Neural cell (in vitro differentiated cells): ENCODE measurements at regions not wholly inside any gene's neighbourhood (a gene's known extent, or its start where the extent isn't known, plus 50 kb on each side); places are given as distances from the start of the nearest gene placed in this dataset.

Experiments
- H2AFZ ChIP-seq: fragments of 200-600, 300-800 bp; sonication (generic), shearing (Covaris generic); 2 replicates; pipeline ENCODE4 v1.6.0; 2014; ENCODE audit warnings: low read depth, mild to moderate bottlenecking, antibody characterized with exemption, low read length, moderate library complexity
- H3F3A ChIP-seq: fragments of 200-600 bp; shearing (Covaris generic); 2 replicates; pipeline ENCODE4 v1.6.1; 2016; ENCODE audit warnings: mild to moderate bottlenecking, moderate library complexity, mixed read lengths, antibody characterized with exemption, low read length; ENCODE audit not compliant: insufficient read depth, poor library complexity, severe bottlenecking
- H3K27ac ChIP-seq: fragments of 200-600, 300-800 bp; sonication (generic), shearing (Covaris generic); 2 replicates; pipeline ENCODE4 v1.5.1; 2014; ENCODE audit warnings: mild to moderate bottlenecking, low read length, moderate library complexity
- H3K27me3 ChIP-seq: fragments of 300-800, 200-600 bp; sonication (generic), shearing (Covaris generic); 2 replicates; pipeline ENCODE4 v1.6.0; 2014; ENCODE audit warnings: mild to moderate bottlenecking, low read depth, low read length, moderate library complexity; ENCODE audit not compliant: insufficient read depth
- H3K36me3 ChIP-seq: fragments of 300-800, 200-600 bp; sonication (generic), shearing (Covaris generic); 2 replicates; pipeline ENCODE4 v1.5.1; 2014; ENCODE audit warnings: mild to moderate bottlenecking, antibody characterized with exemption, low read length, moderate library complexity; ENCODE audit not compliant: insufficient read depth
- H3K4me2 ChIP-seq: fragments of 300-800, 200-600 bp; sonication (generic), shearing (Covaris generic); 2 replicates; pipeline ENCODE4 v1.6.0; 2014; ENCODE audit warnings: mild to moderate bottlenecking, low read length
- H3K4me3 ChIP-seq: fragments of 300-800, 200-600 bp; sonication (generic), shearing (Covaris generic); 2 replicates; pipeline ENCODE4 v1.5.1; 2014; ENCODE audit warnings: mild to moderate bottlenecking, low read length, moderate library complexity
- H3K79me2 ChIP-seq: fragments of 200-600 bp; shearing (Covaris generic); replicated peaks from 2 replicates; pipeline ENCODE4 v1.6.0; 2014; ENCODE audit warnings: mild to moderate bottlenecking, low read length, moderate library complexity; ENCODE audit not compliant: insufficient read depth
- H3K9ac ChIP-seq: fragments of 300-800, 200-600 bp; sonication (generic), shearing (Covaris generic); 2 replicates; pipeline ENCODE4 v1.6.1; 2016; ENCODE audit warnings: mild to moderate bottlenecking, low read length, mixed read lengths
- H3K9me2 ChIP-seq: fragments of 200-600 bp; shearing (Covaris generic); 2 replicates; pipeline ENCODE4 v1.6.1; 2016; ENCODE audit warnings: mild to moderate bottlenecking, low read length, mixed read lengths; ENCODE audit not compliant: insufficient read depth
- H3K9me3 ChIP-seq: fragments of 200-600, 300-800 bp; sonication (generic), shearing (Covaris generic); 2 replicates; pipeline ENCODE4 v1.6.1; 2016; ENCODE audit warnings: mild to moderate bottlenecking, mixed run types, low read length, moderate library complexity, mixed read lengths
- H4K20me1 ChIP-seq: fragments of 200-600 bp; shearing (Covaris generic); 2 replicates; pipeline ENCODE4 v1.6.1; 2016; ENCODE audit warnings: mild to moderate bottlenecking, mixed run types; ENCODE audit not compliant: insufficient read depth
- CTCF ChIP-seq: fragments of 450-650 bp; IDR thresholded peaks from 2 replicates; pipeline ENCODE4 v1.5.1; 2014; ENCODE audit warnings: antibody characterized with exemption, mild to moderate bottlenecking, moderate library complexity; ENCODE audit not compliant: poor library complexity, severe bottlenecking
- EP300 ChIP-seq: fragments of 450-650 bp; conservative IDR thresholded peaks from 2 replicates; pipeline ENCODE4 v1.6.1; 2014; ENCODE audit warnings: antibody characterized with exemption, mild to moderate bottlenecking, moderate library complexity; ENCODE audit not compliant: poor library complexity, severe bottlenecking
- EZH2 ChIP-seq: fragments of 200-600, 300-800 bp; shearing (Covaris generic), sonication (generic); IDR thresholded peaks from 2 replicates; pipeline ENCODE4 v1.6.1; 2014; ENCODE audit warnings: antibody characterized with exemption, low read length, borderline replicate concordance, mild to moderate bottlenecking; ENCODE audit not compliant: insufficient read depth, poor library complexity, severe bottlenecking
- MXI1 ChIP-seq: fragments of 450-650 bp; conservative IDR thresholded peaks from 2 replicates; pipeline ENCODE4 v1.6.1; 2014; ENCODE audit warnings: antibody characterized with exemption, mild to moderate bottlenecking; ENCODE audit not compliant: poor library complexity, severe bottlenecking
- POLR2AphosphoS5 ChIP-seq: IDR thresholded peaks from 2 replicates; pipeline ENCODE4 v1.6.1; 2012
- RAD21 ChIP-seq: fragments of 450-650 bp; conservative IDR thresholded peaks from 2 replicates; pipeline ENCODE4 v1.6.1; 2014; ENCODE audit warnings: antibody characterized with exemption, mild to moderate bottlenecking, moderate library complexity
- REST ChIP-seq: IDR thresholded peaks from 2 replicates; pipeline ENCODE4 v1.6.1; 2012; ENCODE audit warnings: borderline replicate concordance
- SMC3 ChIP-seq: fragments of 450-650 bp; conservative IDR thresholded peaks from 2 replicates; pipeline ENCODE4 v1.6.1; 2014; ENCODE audit warnings: antibody characterized with exemption, mild to moderate bottlenecking, moderate library complexity; ENCODE audit not compliant: poor library complexity
- TAF1 ChIP-seq: IDR thresholded peaks from 2 replicates; pipeline ENCODE4 v1.6.1; 2012; ENCODE audit warnings: low read depth

GRCh38 chr3:71881041-71881440, 96.1 kb upstream of the PROK2 start:
- Histone ChIP-seq H3K27me3 (no peaks in the 10 kb centered on the region), H3K9ac (no peak overlapping the region), H2AFZ (no peak overlapping the region), H3K9me2 (no peaks in the 10 kb centered on the region), H3K4me3 (no peak overlapping the region), H3F3A (no peaks in the 10 kb centered on the region), H3K36me3 (no peaks in the 10 kb centered on the region), H3K4me2 (no peak overlapping the region), H4K20me1 (no peaks in the 10 kb centered on the region), H3K79me2 (no peaks in the 10 kb centered on the region), H3K9me3 (no peaks in the 10 kb centered on the region), H3K27ac (no peak overlapping the region)
- TF ChIP-seq MXI1 (no peak), TAF1 (no peak), CTCF (no peak), POLR2AphosphoS5 (no peak), SMC3 (no peak), RAD21 (no peak), REST (no peak), EP300 (no peak), EZH2 (no peak)

- H3K9ac ChIP-seq: no peak overlapping the region
- H3F3A ChIP-seq: no peaks in the 10 kb centered on the region
- H4K20me1 ChIP-seq: no peaks in the 10 kb centered on the region
- H2AFZ ChIP-seq: no peak overlapping the region
- no peaks in the 10 kb centered on the region for H3K36me3 ChIP-seq
- no peaks in the 10 kb centered on the region for H3K9me2 ChIP-seq
- H3K4me3 ChIP-seq: no peak overlapping the region
- H3K27me3 ChIP-seq: no peaks in the 10 kb centered on the region
- H3K27ac ChIP-seq: no peak overlapping the region
- no peaks in the 10 kb centered on the region for H3K79me2 ChIP-seq
- H3K4me2 ChIP-seq: no peak overlapping the region
- TF ChIP-seq TAF1 (no peak), CTCF (peak; percentile 19)
- no peaks in the 10 kb centered on the region for H3K9me3 ChIP-seq
Measured at GRCh38 chr3:71879089-71879488, 94.1 kb upstream of the PROK2 start.
